Fibroblast of gingiva (primary cell): ENCODE measurements at regions not wholly inside any gene's neighbourhood (a gene's known extent, or its start where the extent isn't known, plus 50 kb on each side); places are given as distances from the start of the nearest gene placed in this dataset.
A peak's percentile ranks its signal among the peaks of the same experiment; 100 is the strongest.

Experiments used
- DNase-seq: peaks from one replicate; pipeline ENCODE4 v3.0.0-alpha.2; 2011; ENCODE audit warnings: low read depth

DNA sequence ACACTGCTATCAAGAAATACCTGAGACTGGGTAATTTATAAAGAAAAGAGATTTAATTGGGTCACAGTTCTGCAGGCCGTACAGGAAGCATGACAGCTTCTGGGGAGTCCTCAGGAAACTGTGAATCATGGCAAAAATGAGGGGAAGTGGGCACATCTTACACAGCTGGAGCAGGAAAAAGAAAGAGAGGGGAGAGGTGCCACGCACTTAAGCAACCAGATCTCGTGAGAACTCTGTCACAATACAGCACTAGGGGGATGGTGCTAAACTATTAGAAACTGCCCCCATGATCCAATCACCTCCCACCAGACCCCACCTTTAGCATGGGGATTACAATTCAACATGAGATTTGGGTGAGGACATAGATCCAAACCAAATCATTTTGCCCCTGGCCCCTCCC lies 105.5 kb upstream of the CPLX2 start:
- no peak for DNase-seq

GRCh38 chr5:175766963-175767362 lies 104.4 kb upstream of the CPLX2 start:
- no peak for DNase-seq

DNA sequence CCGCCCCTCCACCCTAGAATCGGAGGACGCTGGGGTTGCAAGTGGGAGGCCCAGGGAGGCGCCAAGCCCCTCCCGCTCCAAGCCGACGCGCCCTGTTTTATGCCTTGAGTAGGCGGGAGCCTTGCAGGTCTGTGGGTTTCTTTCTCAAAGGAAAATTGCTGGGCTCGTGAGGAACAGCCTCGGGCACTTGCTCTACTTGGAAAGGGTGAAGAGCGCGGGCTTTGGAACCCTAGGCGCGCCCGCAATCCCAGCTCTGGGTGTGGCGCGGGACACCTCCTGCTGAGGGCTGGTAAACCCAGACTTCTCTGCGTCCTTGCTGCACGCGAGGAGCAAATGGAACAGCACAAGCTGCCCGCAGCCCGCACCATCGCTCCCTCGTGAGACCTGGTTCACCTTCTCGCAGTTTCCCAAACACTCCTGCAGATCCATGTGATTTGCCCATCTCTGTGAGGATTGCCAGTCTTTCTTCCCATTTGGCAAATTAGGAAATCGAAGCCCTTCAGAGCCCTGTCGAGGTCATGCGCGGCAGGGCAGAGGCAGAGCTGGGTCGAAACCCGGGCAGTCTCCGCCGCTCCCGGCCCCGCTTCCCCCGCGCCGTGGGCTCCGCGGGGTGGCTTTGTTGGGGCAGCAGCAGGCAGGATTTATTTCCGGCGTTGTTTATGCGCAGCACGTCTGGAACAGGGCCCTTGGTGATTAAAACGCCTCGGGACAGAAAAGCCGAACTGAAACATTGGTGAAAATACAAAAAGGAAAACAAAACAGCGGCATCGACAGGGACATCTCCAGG lies 98.4 kb upstream of the CPLX2 start:
- DNase-seq, result no peak

GRCh38 chr5:175773534-175774070 lies 97.8 kb upstream of the CPLX2 start:
- DNase-seq, result no peak

- no peak for DNase-seq
These were observed 96.0 kb upstream of the CPLX2 start for GRCh38 chr5:175775416-175775815.

GRCh38 chr5:175778951-175779503 lies 92.4 kb upstream of the CPLX2 start:
- no peak for DNase-seq

DNA sequence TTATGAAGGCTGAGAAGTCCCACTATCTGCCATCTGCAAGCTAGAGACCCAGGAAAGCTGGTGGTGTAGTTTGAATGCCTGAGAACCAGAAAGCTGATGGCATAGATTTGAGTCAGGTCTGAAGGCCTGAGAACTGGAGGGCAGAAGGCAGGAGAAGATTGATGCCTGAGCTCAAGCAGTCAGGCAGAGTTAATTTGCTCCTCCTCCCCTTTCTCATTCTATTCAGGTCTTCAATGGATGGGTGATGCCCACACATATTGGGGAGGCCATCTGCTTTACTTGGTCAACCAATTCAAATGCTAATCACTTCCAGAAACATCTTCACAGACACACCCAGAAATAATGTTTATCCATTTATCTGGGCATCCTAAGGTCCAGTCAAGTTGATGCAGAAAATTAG lies 87.6 kb upstream of the CPLX2 start:
- DNase-seq, result no peak

DNA sequence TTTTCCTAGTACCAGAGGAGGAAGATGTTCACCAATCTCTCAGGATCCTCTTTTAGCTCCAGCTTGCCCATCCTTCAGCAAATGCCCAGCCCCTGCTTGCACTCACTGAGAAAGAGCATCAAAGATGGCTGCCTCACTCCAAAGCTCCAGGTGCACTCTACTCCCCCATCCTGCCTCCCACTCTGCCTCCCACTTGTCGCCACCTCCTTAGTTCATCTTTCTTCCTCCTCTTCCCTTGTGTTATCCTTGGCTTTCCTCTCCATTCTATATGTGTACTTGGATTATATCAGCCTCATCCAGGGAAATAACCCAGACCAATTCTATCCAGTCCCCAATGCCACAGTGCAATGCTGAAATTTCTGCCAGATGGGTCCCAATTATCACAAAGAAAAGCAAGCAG lies 87.1 kb upstream of the CPLX2 start:
- no peak for DNase-seq

DNA sequence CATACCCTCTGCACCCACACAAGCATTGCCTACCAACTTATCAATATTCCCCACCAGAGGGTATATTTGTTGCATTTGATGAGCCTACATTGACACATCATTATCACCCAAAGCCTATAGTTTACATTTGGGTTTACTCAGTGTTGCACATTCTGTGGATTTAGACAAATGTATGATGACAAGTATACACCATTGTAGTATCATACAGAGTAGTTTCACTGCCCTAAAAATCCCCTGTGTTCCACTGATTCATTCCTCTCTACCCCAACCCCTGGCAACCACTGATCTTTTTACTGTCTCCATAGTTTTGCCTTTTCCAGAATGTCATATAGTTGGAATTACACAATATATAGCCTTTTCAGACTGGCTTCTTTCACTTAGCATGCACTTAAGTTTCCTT lies 85.7 kb upstream of the CPLX2 start:
- no peak for DNase-seq

DNA sequence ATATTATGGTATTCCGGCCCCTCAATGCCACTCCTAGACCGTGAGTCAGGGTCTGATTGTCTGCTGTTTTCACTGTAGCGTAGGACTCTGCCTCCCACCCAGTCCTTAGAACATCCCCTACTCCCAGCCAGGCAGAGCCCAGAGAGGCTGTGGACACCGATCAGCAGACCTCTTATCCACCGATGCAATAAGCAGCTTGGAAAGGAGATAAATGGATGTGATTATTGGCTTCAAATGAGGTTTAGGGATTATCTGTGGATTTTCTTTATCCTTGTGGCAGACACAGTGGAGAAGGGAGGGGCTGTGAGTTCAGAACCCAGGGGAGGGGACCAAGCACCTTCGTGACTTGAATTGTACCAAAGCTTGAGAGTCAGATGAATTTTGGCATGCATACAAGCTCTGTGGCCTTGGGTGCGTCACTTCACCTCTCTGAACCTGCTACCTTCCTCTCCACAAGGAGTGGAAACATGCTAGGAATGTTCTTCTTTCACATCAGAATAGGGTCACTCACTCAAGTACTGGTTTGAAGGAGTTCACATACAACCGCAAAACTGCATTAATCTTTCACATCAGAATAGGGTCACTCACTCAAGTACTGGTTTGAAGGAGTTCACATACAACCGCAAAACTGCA lies 83.1 kb upstream of the CPLX2 start:
- DNase-seq, result no peak

DNA sequence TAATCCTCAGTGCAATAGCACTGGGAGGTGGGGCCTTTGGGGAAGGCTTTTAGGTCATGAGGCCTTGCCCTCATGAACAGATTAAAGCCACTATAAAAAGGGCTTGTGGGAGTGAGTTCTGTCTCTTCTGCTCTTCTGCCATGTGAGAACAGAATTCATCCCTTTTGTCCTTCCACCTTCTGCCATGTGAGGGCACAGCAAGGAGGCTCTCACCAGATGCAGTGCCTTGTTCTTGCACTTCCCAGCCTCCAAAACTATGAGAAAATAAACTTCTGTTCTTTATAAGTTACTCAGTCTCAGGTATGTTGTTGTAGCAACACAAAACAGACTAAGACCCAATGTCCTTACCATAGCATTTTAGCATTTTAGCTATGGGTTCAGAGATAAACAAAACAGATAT lies 81.7 kb upstream of the CPLX2 start:
- DNase-seq, result no peak

GRCh38 chr5:175790796-175791195 lies 80.6 kb upstream of the CPLX2 start:
- DNase-seq, result no peak

- DNase-seq, result no peak
These were observed 75.4 kb upstream of the CPLX2 start for GRCh38 chr5:175795959-175796358.

DNA sequence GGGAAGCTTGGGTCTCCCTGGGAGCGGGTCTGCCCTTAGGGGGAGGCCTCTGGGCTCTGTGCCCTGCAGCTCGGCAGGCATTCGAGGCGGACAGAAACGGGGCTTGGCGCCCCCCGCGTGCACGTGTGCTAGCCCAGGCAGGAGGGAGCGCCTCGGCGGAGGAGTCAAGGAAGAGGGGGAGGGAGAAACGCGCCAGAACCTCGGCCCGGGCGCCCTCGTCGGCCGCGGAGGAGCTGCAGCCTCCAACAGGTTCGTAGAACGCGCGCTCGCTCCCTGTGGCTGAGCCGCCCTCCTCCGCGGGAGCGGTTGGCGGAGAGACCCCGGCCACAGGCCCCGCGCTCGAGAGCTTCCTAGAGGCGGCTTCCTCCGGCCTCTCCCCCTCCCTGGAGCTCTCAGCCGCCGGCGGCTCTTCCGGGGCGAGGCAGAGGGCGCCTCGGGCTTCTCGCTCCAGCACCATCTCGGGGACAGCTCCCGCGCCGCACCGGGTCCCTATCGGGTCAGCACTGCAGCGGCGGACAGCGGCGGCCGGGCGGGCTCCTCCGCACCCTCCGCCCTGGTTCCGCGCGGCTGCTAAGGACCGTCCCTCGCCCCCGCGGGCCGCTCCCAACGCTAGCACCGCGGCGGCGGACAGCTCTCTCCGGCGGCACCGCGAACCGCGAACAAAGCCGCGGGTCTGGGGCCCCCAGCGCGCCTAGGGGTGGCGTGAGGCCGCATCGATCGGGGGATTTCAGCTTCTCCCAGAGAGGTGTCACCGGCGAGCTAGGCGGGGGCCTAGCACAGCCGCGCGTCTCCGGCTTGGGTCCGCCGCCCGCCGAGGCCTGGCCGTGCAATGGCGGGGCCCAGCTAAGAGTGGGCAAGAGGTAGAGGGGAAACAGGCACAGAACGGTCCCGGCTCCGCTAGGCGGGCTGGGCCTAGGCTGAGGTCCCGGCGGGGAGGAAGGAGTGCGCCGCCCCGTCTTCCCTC lies 74.6 kb upstream of the CPLX2 start:
- DNase-seq, result peak; percentile 63

- DNase-seq, result no peak
These were observed 73.8 kb upstream of the CPLX2 start for GRCh38 chr5:175797521-175798038.

GRCh38 chr5:175798626-175799025 lies 72.8 kb upstream of the CPLX2 start:
- no peak for DNase-seq

- DNase-seq, result peak; percentile 7
These were observed 70.7 kb upstream of the CPLX2 start for GRCh38 chr5:175800656-175801081.

DNA sequence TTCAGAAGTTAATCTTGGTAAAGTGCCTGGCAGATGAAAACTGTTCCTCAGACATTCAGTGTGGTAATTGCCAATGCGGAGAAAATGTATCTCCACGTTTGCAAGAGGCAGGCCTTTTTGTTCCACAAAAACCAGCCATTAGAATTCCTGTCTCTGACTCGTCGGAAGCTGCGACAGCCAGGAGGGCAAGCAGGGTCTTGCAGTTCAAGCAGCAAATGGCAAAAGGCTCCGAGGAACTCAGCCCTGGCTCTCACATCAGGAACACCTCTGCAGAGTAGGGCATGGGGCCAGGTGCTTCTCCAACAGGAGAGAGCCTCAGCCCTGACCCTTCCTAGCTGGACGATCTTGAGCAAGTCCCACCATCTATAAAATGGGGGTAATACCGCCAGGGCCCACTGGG lies 69.0 kb upstream of the CPLX2 start:
- DNase-seq, result no peak

DNA sequence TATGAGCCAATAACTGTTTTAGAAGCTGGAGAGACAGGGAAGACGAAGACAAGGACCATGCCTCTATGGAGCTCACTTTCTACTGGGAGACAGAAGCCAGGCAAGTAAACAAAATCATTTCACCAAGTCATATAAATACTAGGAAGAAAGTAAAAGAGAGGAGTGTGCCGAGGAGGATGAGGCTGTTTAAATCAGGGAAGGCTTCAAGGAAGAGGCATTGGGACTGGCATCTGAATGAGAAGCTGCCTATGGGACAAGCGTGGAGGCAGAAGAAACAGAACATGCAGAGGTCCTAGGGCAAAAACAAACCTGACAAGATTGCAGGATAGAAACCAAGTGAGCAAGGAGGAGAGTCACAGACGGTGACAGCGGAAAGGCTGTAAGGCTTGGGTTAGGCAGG lies 68.1 kb upstream of the CPLX2 start:
- DNase-seq, result no peak

DNA sequence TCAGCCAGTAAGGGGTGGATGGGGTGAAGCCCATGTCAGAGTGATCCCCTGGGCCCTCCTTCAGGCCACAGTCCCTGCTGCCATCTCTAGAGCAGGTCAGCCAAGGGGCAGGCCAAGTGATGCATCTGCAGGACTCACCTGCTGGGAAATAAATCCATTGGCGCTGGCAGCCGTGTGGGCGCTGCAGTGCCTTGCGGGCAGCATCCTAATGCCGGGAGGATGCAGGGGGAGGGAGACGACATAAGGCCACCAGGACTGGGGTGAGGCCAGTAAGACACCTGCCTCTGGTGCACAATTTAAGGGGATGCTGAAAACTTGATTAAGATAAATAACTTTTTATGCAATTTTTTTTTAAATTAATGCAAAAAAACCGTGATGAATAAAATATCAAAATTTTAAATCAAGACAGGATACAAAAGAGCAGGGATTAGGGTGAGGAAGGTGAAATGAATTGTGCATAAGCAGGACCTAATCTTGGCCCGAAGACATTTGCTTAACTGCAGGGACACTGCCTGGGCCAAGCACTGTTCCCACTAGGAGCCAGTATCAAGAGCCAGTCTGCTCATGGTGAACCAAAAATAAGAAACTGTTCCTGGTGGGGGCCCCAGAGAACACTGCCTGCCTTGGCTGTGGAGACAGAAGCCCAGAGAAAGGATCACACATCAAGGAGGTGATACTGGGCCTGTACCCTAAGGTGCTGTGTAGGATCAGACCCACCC lies 67.5 kb upstream of the CPLX2 start:
- DNase-seq, result no peak
